Islet precursor cell (in vitro differentiated cells): ENCODE measurements at regions not wholly inside any gene's neighbourhood (a gene's known extent, or its start where the extent isn't known, plus 50 kb on each side); places are given as distances from the start of the nearest gene placed in this dataset.
A peak's percentile ranks its signal among the peaks of the same experiment; 100 is the strongest.
"Not testable (repeated sequence)": the region's sequence is repeated elsewhere in the genome, so short reads cannot be mapped to it uniquely, and the experiment has no call there.

Experiments
- DNase-seq: peaks from one replicate; pipeline ENCODE4 v3.0.0-alpha.2; 2018

- not testable (repeated sequence) for DNase-seq
These were observed 309.1 kb downstream of the MTX2 start for GRCh38 chr2:176578292-176578691.

GRCh38 chr2:176579608-176580007, 310.4 kb downstream of the MTX2 start:
- no peak for DNase-seq

DNA sequence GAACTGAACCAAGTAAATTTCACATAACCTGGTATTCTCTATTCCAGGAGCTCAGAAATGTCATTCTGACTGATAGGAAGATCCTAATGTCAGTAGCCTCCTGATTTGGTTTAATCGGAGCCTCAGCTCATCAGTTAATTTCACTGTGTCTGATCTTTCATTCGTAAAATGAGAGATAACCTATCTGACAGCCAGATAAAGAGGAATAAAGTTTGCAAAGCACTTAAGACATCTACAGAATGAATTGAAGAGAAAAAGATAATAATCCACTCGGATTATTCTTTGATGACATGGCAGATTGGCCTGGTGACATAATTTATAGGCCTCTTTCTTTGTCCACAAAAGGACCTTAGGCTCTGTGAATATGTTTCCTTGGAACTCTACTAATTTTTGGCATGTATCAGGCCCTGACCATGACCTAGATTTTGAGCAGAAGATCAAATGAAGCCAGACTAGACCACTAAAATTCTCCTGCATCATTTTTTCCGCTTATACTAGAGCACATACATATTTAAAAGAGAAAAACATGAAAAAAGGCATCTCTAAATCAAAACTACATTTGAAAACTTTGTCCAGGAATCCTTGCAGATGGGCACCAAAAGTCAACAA, 312.4 kb downstream of the MTX2 start:
- no peak for DNase-seq

GRCh38 chr2:176582176-176582575, 312.9 kb downstream of the MTX2 start:
- no peak for DNase-seq

DNA sequence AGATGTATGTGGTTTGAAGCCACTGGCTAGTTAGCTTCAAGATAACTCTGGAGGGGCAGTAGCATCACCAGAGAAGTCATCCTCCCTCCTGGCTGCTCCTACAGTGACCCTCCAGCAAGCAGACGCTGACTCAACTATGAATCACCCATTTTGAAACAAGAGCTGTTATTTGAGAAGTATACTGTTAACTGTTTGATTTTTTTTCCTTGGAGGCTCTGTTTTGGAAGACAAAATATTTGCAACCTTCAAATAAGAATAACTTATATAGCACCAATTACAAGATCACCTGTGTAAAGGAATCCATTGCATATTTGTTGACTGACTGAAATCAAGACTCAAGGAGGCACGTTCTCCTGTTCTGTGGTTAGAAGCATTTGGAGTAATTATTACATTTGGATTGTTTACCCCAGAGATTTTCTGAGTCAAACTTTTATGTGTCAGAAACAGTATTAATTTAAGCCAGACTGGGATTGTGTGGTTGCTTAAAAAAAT, 313.8 kb downstream of the MTX2 start:
- peak; percentile 91 for DNase-seq

GRCh38 chr2:176583607-176584006, 314.4 kb downstream of the MTX2 start:
- peak; percentile 61 for DNase-seq

DNA sequence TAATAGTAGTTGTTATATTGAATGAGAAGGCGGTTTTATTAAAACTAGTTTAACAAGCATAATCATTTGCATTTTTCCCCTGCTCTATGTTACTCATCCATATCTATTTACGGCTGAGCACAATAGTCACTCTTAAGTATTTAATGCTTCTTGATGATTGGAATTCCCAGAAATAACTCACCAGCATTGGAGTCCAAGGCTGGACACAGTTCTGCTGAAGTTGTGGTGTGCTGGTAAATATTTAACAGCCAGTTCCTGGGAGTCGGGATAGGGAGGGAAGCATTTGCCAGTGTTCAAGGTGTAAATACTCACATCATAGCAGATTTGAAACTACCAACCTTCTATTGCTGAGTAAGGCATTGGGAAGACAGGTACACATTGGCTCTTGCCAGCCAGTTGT, 315.1 kb downstream of the MTX2 start:
- DNase-seq, result no peak

DNA sequence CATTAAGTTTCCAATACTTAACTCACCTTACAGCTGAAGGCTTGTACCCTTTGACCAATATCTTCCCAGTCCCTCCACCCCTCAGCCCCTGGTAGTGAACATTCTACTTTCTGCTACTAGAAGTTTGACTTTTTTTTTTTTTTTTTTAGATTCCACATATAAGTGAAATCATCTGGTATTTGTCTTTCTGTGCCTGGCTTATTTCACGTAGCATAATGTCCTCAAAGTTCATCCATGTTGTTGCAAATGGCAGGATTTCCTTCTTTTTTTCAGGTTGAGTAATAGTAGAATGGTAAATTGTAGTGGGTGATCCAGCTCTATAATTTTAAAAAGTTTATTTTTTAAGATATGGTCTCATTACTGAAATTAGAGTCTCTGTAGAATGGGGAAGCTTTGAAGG, 316.0 kb downstream of the MTX2 start:
- DNase-seq, result no peak

- no peak for DNase-seq
These were observed 316.5 kb downstream of the MTX2 start for GRCh38 chr2:176585791-176586190.

DNA sequence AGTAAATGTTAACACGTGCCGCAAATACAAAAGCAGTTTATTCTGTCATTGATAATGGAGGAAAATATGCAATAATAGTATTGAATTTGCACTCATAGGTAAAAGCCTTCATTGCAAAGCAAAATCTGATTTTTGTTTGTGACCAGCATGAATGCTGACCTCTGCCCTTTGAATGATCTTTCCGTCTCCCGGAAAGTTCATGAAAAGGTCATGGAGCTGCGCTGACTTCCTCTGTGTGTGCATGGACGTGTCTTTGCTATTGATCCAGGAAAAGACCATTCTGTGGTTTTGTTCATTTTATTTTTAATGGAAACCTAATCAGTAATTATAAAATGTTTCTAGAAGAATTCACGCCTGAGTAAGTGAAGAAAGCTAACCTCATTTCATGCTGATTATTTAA, 320.0 kb downstream of the MTX2 start:
- no peak for DNase-seq

- DNase-seq, result no peak
These were observed 320.7 kb downstream of the MTX2 start for GRCh38 chr2:176589825-176590440.

DNA sequence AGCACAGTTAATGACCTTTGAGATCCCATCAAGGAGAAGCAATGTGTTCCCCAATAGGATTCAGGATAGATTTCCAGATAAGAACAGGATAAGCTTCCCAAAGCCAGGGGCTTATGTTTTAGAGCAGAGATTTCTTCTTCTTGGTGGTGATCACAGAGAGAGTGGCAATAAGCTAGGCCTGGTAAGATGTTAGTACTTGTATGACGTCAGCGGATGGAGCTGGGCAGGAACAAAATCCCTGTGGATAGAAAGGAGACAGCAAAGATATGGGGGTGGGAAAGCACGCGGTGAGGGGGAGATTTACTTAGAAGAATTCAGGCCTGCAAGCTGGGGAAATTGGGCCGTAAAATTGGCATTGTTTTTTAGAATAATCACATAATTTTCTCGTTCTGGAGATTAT, 323.0 kb downstream of the MTX2 start:
- DNase-seq, result no peak

GRCh38 chr2:176595986-176596385, 326.7 kb downstream of the MTX2 start:
- no peak for DNase-seq

DNA sequence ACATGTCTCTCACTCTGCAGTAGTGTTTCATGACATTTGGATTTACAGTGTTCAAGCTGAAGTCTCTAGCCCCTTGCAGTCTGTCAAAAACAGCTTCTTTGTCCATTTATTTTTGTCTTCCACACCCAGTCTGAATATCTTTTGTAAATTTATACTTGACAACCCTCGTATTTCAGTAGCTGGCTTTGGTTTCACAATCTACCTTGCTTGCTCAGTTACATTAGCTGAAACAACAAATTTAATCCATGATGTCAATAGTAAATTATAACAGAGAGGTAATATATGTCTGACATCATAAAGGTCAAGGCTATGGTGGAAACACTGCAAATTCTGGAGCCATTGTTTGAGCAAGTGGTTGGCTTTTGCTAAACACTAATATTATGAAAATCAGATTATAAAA, 328.7 kb downstream of the MTX2 start:
- no peak for DNase-seq

DNA sequence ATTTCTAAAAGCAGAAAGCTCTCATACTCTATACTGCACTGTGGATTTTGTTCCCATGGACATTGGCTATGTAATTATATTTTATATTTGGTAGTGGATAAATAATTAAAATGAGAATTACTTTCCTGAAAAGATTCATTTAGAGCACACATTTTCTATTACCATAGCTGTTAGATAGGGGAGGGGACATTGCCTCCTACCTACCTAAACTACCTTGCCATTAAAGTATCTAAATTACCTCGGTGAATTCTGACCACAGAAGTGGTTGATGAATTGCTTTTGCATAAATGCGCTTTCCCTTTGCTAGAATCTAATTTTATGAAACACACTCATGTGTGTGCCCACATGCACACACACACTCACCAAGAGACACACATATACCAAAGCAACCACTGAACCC, 329.1 kb downstream of the MTX2 start:
- no peak for DNase-seq

GRCh38 chr2:176599796-176600485, 330.7 kb downstream of the MTX2 start:
- no peak for DNase-seq

- no peak for DNase-seq
These were observed 331.8 kb downstream of the MTX2 start for GRCh38 chr2:176601066-176601465.

- no peak for DNase-seq
These were observed 342.8 kb downstream of the MTX2 start for GRCh38 chr2:176612036-176612435.

GRCh38 chr2:176612736-176613135, 343.5 kb downstream of the MTX2 start:
- no peak for DNase-seq

GRCh38 chr2:176613323-176613987, 344.2 kb downstream of the MTX2 start:
- DNase-seq, result no peak

DNA sequence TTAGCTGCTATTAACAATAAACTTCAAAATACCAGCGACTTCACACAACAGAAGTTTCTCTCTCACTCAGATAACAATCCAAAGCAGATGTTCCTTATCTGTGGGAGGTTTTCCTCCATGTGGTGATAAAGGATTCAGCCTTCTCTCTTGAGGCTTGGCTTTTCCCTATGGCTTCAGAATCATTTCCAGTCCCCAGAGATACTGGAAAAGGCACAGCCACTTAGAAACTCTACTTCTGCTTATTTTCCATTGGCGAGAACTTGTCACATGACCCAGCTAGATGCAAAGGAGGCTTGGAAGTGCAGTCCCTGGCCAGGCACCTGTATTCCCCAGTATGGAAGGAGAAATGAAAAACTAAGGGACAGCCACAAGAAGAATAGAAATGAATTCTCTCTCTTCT, 344.8 kb downstream of the MTX2 start:
- DNase-seq, result no peak

- DNase-seq, result no peak
These were observed 345.7 kb downstream of the MTX2 start for GRCh38 chr2:176614930-176615329.

DNA sequence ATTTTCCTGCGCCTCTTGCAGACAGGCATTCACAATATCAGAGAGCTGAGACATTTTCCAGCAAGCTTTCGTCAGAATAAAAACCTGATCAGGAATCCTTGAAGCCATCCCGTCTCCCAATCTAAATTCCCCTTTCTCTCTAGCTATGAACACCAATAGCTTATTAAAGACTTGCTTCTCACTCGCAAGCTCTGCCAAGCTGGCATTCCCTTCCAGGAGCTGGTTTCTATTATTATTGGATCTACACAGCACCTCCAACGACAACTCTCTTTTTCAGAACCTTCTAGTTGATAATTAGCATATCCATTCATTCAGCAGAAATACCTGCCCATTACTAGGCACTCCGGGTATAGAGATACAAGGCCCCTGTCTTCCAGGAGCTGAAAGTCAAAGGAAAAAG, 350.3 kb downstream of the MTX2 start:
- DNase-seq, result no peak

DNA sequence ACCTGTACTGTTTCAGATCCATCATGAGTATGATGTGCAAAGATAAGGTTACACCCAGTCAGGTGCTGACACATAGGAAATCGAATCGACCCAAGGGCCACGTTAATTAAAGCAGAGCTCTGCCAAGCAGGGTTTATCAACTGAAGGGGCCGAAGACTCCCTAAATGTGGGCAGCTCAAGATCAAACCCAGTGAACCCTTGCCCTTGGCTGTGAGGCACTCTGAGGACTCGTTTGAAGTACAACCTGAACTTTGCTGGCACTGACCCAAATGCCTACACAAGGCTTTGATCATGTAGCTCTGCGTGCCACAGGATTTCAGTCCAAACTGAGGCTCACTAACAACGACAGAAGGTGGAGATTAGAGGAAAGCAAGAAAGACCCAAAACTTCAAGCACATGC, 352.1 kb downstream of the MTX2 start:
- no peak for DNase-seq
